ENCODE measurements at regions not wholly inside any gene's neighbourhood (a gene's known extent, or its start where the extent isn't known, plus 50 kb on each side); places are given as distances from the start of the nearest gene placed in this dataset.

DNA sequence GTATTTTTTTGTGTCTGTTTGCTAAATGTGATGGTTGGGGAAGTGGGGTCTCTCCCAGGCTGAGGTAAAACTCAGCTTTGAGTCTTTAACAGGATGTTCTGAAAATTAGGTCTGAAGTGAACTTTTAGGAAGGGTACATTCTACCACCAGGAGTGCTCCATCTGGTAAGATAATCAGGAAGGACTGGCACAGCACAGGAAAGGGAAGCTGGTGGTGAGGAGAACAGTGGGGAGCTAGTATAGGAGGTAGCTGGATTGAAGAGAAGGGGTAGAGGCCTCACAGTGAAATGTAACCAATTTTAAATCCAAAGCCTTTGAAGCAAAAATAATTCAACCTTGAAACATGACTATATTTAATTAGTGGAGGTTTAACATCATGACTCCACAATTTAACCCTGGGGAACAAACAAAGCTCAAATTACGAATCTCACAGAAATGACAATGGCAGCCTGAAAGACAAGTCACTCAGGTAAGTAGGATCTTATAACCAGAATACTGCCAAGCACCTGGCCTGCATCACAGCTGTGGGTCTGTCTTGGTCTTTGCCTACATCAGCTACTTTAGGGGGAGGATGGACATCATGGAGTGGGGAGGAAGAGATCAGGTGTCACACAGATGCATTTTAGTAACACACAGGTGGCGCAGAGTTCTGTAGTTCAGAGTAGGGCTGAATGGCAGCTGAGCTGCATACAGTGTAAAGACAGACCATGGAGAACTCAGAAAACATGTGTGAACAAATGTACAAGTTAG lies 445.3 kb downstream of the DMRT2 start:
- no peaks in the 10 kb centered on the region for H3K9me3 ChIP-seq (ENCODE audit: low read length)
- no peak overlapping the region for H3K27ac ChIP-seq (ENCODE audit: low read depth, low read length)
- no peak overlapping the region for H3K9ac ChIP-seq (ENCODE audit: low read length)
- no peaks in the 10 kb centered on the region for H3K27me3 ChIP-seq (ENCODE audit: control insufficient read depth in 1 of 2, insufficient read depth in 2 of 2, low read length in 2 of 2)
- H3K4me3 ChIP-seq (ENCODE audit: low read depth in 1 of 2, low read length in 2 of 2), result no peak overlapping the region
- H3K36me3 ChIP-seq (ENCODE audit: insufficient read depth, low read length), result no peaks in the 10 kb centered on the region
- no peaks in the 10 kb centered on the region for H3K4me1 ChIP-seq (ENCODE audit: insufficient read depth, low read length)

DNA sequence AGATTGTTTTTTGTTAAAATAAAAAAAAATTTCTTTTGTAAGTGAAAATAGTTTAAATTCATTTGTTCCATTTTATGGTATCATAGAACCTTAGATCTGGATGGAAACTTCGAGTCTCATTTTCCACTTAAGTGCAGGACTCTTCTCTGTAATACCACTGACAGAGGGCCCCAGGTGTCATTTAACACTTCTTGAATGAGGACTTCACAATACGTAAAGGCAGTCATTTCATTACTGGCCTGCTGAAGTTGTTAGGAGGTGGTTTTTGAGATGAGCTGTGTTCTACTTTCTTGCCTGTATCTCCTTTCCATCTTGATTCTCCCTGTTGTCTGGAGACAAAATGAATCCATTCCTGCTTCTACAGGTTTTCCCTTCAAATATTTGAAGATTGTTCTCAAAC lies 455.3 kb downstream of the DMRT2 start:
- H3K4me3 ChIP-seq (ENCODE audit: low read depth in 1 of 2, low read length in 2 of 2), result no peak overlapping the region
- H3K36me3 ChIP-seq (ENCODE audit: insufficient read depth, low read length), result no peaks in the 10 kb centered on the region
- no peak overlapping the region for H3K9ac ChIP-seq (ENCODE audit: low read length)
- no peaks in the 10 kb centered on the region for H3K27me3 ChIP-seq (ENCODE audit: control insufficient read depth in 1 of 2, insufficient read depth in 2 of 2, low read length in 2 of 2)
- no peaks in the 10 kb centered on the region for H3K9me3 ChIP-seq (ENCODE audit: low read length)
- no peaks in the 10 kb centered on the region for H3K4me1 ChIP-seq (ENCODE audit: insufficient read depth, low read length)
- H3K27ac ChIP-seq (ENCODE audit: low read depth, low read length), result no peak overlapping the region

DNA sequence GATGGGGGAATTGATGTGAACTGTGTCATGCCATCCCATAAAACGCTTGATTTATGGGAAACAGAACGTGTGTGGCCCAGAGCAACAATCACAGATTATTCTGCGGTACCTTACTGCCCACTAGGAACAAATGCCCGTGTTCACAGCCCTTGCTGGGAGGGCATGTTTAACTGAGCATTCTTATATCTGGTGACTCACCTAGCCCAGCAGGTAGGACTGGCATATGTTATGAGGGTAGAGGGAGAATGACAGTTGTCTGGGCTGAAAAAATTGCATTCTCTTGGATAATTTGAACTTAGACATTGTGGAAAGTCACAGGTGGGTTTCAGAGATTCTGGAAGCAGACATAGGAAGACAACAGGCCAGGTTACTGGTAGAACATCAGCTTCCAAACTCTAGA lies 460.6 kb downstream of the DMRT2 start:
- H3K4me1 ChIP-seq (ENCODE audit: insufficient read depth, low read length), result no peaks in the 10 kb centered on the region
- no peaks in the 10 kb centered on the region for H3K36me3 ChIP-seq (ENCODE audit: insufficient read depth, low read length)
- H3K9me3 ChIP-seq (ENCODE audit: low read length), result no peaks in the 10 kb centered on the region
- H3K27me3 ChIP-seq (ENCODE audit: control insufficient read depth in 1 of 2, insufficient read depth in 2 of 2, low read length in 2 of 2), result no peaks in the 10 kb centered on the region
- H3K27ac ChIP-seq (ENCODE audit: low read depth, low read length), result no peak overlapping the region
- H3K4me3 ChIP-seq (ENCODE audit: low read depth in 1 of 2, low read length in 2 of 2), result no peak overlapping the region
- no peak overlapping the region for H3K9ac ChIP-seq (ENCODE audit: low read length)

DNA sequence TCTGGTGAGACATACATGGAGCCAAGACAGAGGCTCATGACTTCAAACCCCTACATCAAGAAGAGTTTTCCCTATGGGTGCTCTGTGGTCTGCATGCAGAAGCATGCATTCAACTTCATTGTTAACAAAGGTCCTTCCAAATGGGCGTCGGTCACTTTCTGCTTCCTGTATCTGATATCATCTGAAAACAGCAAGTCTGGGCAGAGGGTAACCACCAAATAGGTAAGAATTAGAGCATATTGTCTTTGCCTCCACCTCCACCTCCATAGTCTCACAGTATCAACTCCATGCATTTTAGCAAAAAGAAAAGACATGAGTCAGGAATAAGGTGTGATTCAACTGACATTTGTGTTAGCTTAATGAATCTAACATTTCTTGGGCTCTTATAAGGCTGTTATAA lies 462.9 kb downstream of the DMRT2 start:
- H3K27me3 ChIP-seq (ENCODE audit: control insufficient read depth in 1 of 2, insufficient read depth in 2 of 2, low read length in 2 of 2), result no peaks in the 10 kb centered on the region
- no peak overlapping the region for H3K27ac ChIP-seq (ENCODE audit: low read depth, low read length)
- H3K4me1 ChIP-seq (ENCODE audit: insufficient read depth, low read length), result no peaks in the 10 kb centered on the region
- H3K9me3 ChIP-seq (ENCODE audit: low read length), result no peaks in the 10 kb centered on the region
- H3K36me3 ChIP-seq (ENCODE audit: insufficient read depth, low read length), result no peaks in the 10 kb centered on the region
- no peak overlapping the region for H3K9ac ChIP-seq (ENCODE audit: low read length)
- no peak overlapping the region for H3K4me3 ChIP-seq (ENCODE audit: low read depth in 1 of 2, low read length in 2 of 2)

DNA sequence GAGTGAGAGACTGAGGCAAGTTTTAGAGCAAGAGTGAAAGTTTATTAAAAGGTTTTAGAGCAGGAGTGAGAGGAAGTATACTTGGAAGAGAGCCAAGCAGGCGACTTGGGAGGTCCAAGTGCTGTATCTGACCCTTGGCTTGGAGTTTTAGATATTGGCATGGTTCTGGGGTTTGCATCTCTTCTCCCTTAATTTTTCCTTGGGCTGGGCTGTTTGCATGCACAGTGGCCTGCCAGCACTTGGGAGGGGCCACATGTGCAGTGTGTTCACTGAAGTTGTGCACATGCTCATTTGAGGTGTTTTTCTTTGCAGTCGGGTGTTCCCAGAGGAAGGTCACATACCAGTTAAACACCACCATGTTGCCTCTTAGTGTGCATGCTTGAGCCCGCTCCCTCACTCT lies 464.1 kb downstream of the DMRT2 start:
- no peak overlapping the region for H3K27ac ChIP-seq (ENCODE audit: low read depth, low read length)
- no peaks in the 10 kb centered on the region for H3K9me3 ChIP-seq (ENCODE audit: low read length)
- H3K4me3 ChIP-seq (ENCODE audit: low read depth in 1 of 2, low read length in 2 of 2), result no peak overlapping the region
- no peak overlapping the region for H3K9ac ChIP-seq (ENCODE audit: low read length)
- H3K27me3 ChIP-seq (ENCODE audit: control insufficient read depth in 1 of 2, insufficient read depth in 2 of 2, low read length in 2 of 2), result no peaks in the 10 kb centered on the region
- H3K4me1 ChIP-seq (ENCODE audit: insufficient read depth, low read length), result no peaks in the 10 kb centered on the region
- no peaks in the 10 kb centered on the region for H3K36me3 ChIP-seq (ENCODE audit: insufficient read depth, low read length)

DNA sequence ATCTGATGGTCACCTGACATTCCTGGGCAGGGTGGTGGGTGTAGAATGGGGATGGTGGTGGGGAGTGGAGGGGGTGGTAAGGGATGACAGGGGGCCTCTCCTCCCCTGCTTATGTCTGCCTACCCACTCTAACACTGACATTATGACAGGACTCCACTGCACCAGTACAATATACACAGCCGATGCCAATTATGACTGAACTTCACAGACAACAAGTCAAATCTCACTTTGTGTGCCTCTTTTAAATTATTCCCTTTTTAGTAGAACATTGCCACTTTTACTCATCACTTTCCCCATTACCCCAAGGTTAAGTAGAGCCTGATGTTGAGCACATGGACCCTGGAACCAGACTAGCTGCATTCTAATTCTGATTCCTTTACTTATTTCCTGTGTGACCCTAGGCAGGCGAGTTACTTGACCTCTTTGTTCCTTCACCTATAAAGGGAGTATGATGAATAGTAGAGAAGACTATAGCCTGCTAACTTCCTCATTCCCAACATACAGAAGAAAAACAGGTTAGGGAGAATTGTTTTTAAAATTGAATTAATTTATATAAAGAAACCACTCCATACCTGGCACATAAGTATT lies 464.7 kb downstream of the DMRT2 start:
- Histone ChIP-seq H3K9me3 (ENCODE audit: low read length) (no peaks in the 10 kb centered on the region), H3K4me1 (ENCODE audit: insufficient read depth, low read length) (no peaks in the 10 kb centered on the region), H3K4me3 (ENCODE audit: low read depth in 1 of 2, low read length in 2 of 2) (no peak overlapping the region), H3K36me3 (ENCODE audit: insufficient read depth, low read length) (no peaks in the 10 kb centered on the region), H3K27ac (ENCODE audit: low read depth, low read length) (no peak overlapping the region), H3K9ac (ENCODE audit: low read length) (no peak overlapping the region), H3K27me3 (ENCODE audit: control insufficient read depth in 1 of 2, insufficient read depth in 2 of 2, low read length in 2 of 2) (no peaks in the 10 kb centered on the region)

GRCh38 chr9:1515557-1515956 lies 465.4 kb downstream of the DMRT2 start:
- no peaks in the 10 kb centered on the region for H3K36me3 ChIP-seq (ENCODE audit: insufficient read depth, low read length)
- no peaks in the 10 kb centered on the region for H3K9me3 ChIP-seq (ENCODE audit: low read length)
- no peak overlapping the region for H3K27ac ChIP-seq (ENCODE audit: low read depth, low read length)
- H3K9ac ChIP-seq (ENCODE audit: low read length), result no peak overlapping the region
- H3K4me3 ChIP-seq (ENCODE audit: low read depth in 1 of 2, low read length in 2 of 2), result no peak overlapping the region
- H3K27me3 ChIP-seq (ENCODE audit: control insufficient read depth in 1 of 2, insufficient read depth in 2 of 2, low read length in 2 of 2), result no peaks in the 10 kb centered on the region
- no peaks in the 10 kb centered on the region for H3K4me1 ChIP-seq (ENCODE audit: insufficient read depth, low read length)

DNA sequence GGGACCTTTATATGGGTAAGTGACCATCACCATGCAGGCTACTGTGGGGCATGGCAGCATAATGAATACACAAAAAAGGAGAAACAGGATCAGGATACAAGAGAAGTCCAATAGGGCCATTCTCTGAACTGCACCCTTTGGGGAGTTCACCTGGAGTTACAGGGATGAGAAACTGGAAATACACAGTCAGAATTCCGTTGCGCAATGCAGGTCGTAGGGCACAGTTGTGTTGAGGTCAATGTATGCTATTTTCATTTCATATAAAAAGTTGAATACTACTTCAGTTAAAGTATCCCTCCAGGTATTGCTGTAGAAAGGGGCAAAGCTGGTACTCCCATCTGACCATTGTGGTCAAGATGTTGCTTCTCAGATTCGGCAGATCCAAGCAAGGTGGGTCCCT lies 471.4 kb downstream of the DMRT2 start:
- no peaks in the 10 kb centered on the region for H3K9me3 ChIP-seq (ENCODE audit: low read length)
- no peaks in the 10 kb centered on the region for H3K36me3 ChIP-seq (ENCODE audit: insufficient read depth, low read length)
- no peak overlapping the region for H3K27ac ChIP-seq (ENCODE audit: low read depth, low read length)
- no peaks in the 10 kb centered on the region for H3K27me3 ChIP-seq (ENCODE audit: control insufficient read depth in 1 of 2, insufficient read depth in 2 of 2, low read length in 2 of 2)
- no peak overlapping the region for H3K4me3 ChIP-seq (ENCODE audit: low read depth in 1 of 2, low read length in 2 of 2)
- no peaks in the 10 kb centered on the region for H3K4me1 ChIP-seq (ENCODE audit: insufficient read depth, low read length)
- H3K9ac ChIP-seq (ENCODE audit: low read length), result no peak overlapping the region

DNA sequence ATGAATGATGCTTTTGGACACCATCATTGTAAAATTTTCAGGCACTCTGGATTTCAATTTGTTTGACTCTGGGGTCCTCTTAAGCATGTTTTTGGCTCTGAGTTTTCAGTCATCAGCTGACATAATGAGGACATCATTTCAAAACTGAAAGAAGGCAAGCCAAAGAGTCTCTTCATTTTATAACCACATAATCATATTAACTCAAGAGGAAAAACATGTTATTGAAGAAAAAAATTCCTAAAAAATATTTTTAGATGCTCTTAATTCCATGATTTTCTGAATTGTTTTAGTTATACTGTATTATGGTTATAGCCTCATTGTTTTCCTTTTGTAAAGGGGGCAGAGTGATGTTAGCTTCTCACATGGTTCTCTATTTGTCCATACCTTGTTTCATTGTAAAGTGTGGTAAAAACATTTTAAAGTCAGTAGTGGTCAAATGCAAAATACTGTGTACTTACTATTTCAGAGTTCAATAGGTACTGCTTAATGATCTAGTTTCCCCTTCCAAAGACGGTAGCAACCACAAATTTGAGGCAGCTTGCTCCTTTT lies 472.1 kb downstream of the DMRT2 start:
- Histone ChIP-seq H3K4me3 (ENCODE audit: low read depth in 1 of 2, low read length in 2 of 2) (no peak overlapping the region), H3K27ac (ENCODE audit: low read depth, low read length) (no peak overlapping the region), H3K36me3 (ENCODE audit: insufficient read depth, low read length) (no peaks in the 10 kb centered on the region), H3K27me3 (ENCODE audit: control insufficient read depth in 1 of 2, insufficient read depth in 2 of 2, low read length in 2 of 2) (no peaks in the 10 kb centered on the region), H3K4me1 (ENCODE audit: insufficient read depth, low read length) (no peaks in the 10 kb centered on the region), H3K9ac (ENCODE audit: low read length) (no peak overlapping the region), H3K9me3 (ENCODE audit: low read length) (no peaks in the 10 kb centered on the region)

- H3K27me3 ChIP-seq (ENCODE audit: control insufficient read depth in 1 of 2, insufficient read depth in 2 of 2, low read length in 2 of 2), result no peaks in the 10 kb centered on the region
- no peaks in the 10 kb centered on the region for H3K9me3 ChIP-seq (ENCODE audit: low read length)
- no peak overlapping the region for H3K4me3 ChIP-seq (ENCODE audit: low read depth in 1 of 2, low read length in 2 of 2)
Observed at GRCh38 chr9:1528456-1528855, 478.3 kb downstream of the DMRT2 start.

DNA sequence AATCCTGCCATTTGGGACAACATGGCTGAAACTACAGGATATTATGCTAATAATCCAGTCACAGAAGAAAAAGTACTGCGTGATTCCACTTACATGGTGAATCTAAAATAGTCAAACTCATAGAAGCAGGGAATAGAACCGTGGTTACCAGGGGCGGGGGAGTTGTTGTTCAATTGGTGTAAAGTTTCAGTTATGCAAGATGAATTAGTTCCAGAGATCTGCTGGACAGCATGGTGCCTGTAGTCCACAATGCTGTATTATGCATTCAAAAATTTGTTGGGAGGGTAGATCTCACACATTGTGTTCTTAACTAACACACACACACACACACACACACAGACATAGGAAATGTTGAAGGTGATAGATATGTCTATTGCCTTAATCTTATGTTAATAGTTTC lies 480.5 kb downstream of the DMRT2 start:
- Histone ChIP-seq H3K9ac (ENCODE audit: low read length) (no peak overlapping the region), H3K9me3 (ENCODE audit: low read length) (no peaks in the 10 kb centered on the region), H3K27ac (ENCODE audit: low read depth, low read length) (no peak overlapping the region), H3K27me3 (ENCODE audit: control insufficient read depth in 1 of 2, insufficient read depth in 2 of 2, low read length in 2 of 2) (no peaks in the 10 kb centered on the region), H3K4me3 (ENCODE audit: low read depth in 1 of 2, low read length in 2 of 2) (no peak overlapping the region), H3K36me3 (ENCODE audit: insufficient read depth, low read length) (no peaks in the 10 kb centered on the region), H3K4me1 (ENCODE audit: insufficient read depth, low read length) (no peaks in the 10 kb centered on the region)

More at GRCh38 chr9:1528456-1528855, 478.3 kb downstream of the DMRT2 start:
- Histone ChIP-seq H3K9ac (ENCODE audit: low read length) (no peak overlapping the region), H3K36me3 (ENCODE audit: insufficient read depth, low read length) (no peaks in the 10 kb centered on the region), H3K27ac (ENCODE audit: low read depth, low read length) (no peak overlapping the region), H3K4me1 (ENCODE audit: insufficient read depth, low read length) (no peaks in the 10 kb centered on the region)

- Histone ChIP-seq H3K4me1 (ENCODE audit: insufficient read depth, low read length) (no peaks in the 10 kb centered on the region), H3K9ac (ENCODE audit: low read length) (no peak overlapping the region), H3K27me3 (ENCODE audit: control insufficient read depth in 1 of 2, insufficient read depth in 2 of 2, low read length in 2 of 2) (no peaks in the 10 kb centered on the region), H3K27ac (ENCODE audit: low read depth, low read length) (no peak overlapping the region), H3K4me3 (ENCODE audit: low read depth in 1 of 2, low read length in 2 of 2) (no peak overlapping the region), H3K36me3 (ENCODE audit: insufficient read depth, low read length) (no peaks in the 10 kb centered on the region), H3K9me3 (ENCODE audit: low read length) (no peaks in the 10 kb centered on the region)
Observed at GRCh38 chr9:1531424-1531823, 481.3 kb downstream of the DMRT2 start.

All from muscle layer of colon (tissue), 2 donors.